Right renal cortex interstitium (tissue), 3 donors: ENCODE measurements at regions not wholly inside any gene's neighbourhood (a gene's known extent, or its start where the extent isn't known, plus 50 kb on each side); places are given as distances from the start of the nearest gene placed in this dataset.

ENCODE experiments used
- DNase-seq, 3 donors: peaks; one replicate each; pipeline ENCODE4 v3.0.0-alpha.2; 2013; ENCODE audit warnings: low read depth in 3 of 3, low spot score in 2 of 3

DNA sequence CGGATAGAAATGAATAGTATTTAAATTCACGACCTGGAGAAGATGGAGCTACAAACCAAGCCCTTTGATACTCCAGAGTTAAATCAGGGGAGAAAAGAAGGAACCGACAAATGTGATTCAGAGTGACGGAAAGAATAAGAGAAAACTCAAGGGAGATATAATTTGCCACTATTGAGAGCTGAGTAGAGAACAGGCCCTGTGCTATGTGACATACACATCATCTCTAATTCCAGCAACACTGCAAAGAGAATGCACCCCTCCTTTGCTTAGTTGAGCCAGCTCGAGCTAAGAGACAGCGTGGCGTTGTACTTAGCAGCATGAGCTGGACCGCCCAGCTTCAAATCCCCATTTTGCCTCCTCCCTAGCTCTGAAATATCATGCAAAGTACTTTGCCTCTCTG is 266.4 kb upstream of the TENM3 start:
- no peak for DNase-seq

DNA sequence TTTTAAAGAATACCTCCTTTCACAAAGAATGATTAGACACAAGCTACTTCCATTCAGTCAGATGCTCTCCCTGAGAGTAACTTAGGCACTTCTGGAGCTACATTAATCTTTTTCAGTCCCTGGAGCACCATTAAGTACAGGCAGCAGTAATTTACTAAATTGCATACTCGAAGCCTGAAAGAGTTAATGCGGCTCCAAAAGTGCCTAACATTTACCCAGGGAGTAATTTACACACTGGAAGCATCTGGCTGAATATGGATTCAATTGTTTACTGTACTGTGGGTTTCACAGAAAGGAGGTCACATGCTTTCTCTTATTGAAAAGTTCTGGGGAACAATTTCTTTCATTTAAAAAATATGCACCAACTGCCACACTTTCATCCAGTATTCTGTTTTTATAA is 260.8 kb upstream of the TENM3 start:
- no peak for DNase-seq

DNA sequence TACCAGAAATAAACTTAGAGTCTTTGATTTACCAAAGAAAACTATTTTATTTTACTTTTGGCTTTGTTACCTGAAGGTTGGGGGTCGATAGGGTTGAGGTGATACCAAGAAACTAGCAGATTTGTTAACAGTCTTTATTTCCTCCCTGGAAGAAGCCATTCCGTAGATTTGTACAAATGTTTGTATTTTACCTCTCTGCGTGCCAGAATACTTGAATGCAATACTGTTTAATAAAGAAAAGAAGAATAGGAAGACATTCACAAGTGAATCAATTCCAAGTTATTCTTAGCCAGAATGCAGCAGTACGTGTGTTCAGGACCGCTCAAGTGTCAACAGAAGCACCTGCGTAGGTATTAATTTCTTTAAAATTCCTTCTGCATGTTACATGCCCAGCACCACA is 260.3 kb upstream of the TENM3 start:
- no peak for DNase-seq

DNA sequence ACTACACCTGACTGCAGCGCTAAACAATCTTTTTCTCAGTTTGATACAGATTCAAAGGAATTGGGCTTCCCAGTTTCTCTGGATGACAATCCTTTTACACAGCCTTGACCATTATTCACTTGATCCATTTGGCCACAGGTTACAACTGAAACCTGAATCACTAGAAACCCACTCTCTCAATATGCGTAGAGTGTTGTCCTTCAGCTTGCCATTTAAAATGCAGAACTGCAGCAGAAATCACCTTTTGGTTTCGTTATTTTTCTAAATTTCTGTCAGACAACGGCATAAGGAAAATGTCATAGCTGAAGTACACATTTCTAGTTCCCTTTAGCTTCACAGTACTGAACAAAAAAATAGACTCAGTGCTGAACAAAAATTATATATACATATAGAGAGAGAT is 255.8 kb upstream of the TENM3 start:
- no peak for DNase-seq

DNA sequence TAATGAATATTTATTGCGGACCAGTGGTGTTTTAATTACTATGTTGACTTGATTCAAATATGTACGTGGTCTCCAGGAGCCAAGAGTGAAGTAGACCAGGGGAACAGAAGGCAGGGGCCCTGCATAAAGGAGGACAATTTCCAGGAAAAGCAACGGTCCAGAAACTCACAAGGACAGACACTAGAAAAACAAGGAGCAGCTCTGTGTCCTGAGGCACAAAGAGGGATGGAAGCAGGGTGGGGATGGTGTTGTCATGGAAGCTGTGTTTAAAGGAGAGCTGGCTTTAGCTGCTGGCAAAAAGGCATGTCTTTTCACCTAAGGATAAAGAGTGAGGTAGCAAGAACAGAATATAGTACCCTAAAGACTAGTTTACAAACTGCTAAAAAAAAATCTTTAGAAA is 254.1 kb upstream of the TENM3 start:
- no peak for DNase-seq

DNA sequence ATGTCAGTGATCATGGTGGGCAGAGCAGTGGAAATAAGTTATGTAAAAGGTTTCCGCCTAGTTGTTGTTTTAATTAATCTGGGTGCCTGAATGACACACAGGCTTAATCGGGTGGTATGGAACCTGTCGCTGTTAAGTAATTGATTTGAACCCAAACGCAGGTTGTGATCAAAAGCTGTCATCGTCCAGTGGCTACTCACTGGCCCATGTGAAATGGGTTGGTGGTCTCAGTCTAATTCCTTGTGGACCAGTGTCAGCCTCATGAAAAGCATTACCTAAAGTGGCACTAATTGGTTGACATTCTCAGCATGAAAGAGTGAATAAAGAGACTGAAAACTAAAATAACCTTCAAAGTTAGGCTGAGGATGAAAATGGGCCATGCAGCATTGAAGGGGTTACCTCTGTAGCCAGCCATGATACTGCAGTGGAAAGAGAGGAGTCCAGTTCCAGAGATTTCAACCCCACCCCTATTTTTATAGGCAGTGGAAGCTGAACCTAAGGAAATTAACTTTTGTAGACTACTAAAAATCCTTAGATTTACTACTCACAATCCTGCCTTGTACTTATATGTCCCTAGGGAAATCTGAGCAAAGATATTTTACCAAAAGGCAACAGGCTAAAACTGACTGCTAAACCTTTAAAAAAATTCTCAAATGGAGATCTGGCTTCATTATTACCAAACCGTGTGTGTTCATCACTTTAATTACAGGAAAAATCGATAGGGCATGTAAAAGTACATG is 251.7 kb upstream of the TENM3 start:
- DNase-seq: no peak

DNA sequence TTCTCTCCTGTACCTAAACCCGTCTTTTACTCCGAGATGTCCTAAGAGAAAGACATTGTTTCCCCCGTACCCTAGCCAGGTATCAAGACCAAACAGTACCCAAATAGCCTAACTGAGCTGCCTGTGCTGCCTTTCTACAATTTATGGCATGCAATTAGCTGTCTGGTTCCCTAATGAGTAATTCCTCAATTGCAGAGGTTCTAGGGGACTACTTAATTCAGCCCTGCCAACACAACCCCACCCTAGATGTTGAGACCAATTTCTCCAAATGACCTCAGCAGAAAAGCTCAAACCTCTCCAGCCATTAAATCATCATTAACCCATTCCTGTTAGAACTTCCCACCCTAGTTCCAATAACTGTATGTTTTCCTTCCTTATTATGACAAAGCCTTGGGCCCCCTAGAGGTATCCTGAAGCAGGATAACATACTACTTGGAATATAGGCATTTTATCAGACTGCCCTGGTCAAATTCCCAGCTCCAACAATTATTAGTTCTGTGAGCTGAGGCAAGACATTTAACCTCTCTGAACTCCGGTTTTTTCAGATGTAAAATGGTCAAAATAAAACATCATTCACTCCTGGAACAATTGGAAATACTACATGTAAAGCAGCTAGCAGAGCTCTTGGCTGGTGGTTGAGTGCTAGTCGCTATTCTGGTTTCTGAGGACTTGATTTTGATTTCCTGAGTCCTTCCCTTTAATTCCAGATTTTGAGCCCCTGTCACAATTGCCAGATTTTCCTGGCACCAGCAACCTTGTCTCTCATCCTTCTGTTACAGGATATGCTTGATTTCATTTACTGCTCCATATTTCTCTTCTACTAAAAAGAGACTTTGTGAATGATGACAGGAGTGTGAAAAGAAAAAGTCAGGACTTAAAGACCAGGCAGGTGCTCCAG is 244.6 kb upstream of the TENM3 start:
- no peak for DNase-seq

DNA sequence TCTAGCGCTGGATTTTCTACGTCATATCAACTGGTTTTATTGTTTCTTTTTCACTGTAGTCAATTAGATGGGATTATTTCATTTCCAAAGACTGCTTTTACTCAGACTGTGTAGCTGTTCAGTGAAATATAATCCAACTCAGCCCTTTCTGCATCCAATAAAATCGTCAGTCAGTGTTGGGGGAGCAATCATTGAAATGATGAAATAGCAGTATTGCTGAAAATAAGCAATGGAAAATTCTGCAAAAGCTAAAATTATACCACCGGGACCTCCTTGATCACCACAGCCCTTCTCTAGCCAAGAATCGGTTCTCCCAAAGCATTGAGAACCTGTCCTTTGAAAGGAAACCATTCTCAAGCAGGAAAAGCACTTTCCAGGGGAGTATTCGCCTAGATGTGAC is 243.1 kb upstream of the TENM3 start:
- DNase-seq: no peak

DNA sequence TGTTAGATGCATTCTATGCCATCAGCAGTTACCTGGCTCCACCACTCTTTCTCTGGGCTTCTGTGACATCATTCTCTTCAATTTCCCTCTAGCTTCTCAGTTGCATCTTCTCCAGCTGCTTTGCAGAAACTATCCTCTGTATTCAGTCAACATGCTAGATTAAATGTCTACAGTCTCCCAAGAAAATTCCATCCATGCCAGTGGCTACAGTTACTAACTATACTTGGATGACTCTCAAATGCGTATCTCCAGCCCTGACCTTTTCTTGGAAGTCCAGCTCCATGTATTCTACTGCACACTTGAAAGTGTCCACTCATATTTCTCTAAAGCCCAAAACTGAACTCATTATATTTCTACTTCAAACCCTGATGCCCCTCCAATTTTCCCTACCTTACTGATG is 232.3 kb upstream of the TENM3 start:
- no peak for DNase-seq

DNA sequence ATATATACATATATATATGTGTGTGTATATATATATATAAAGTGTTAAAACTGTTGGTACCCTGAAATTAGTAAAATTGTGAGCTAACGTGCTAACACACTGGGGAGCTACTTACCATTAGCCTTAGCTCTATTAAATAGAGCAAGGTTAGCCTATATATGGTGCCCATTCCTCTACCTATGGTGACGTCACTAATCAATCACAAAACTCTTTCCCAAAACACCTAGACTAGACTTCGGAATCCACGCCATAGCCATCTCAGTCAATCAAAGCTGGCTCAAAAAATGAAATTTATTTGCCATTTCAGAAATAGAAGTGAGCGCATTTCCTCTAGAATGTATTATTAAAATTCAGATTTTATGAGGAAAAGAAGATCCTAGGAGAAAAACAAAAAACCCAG is 229.0 kb upstream of the TENM3 start:
- no peak for DNase-seq

DNA sequence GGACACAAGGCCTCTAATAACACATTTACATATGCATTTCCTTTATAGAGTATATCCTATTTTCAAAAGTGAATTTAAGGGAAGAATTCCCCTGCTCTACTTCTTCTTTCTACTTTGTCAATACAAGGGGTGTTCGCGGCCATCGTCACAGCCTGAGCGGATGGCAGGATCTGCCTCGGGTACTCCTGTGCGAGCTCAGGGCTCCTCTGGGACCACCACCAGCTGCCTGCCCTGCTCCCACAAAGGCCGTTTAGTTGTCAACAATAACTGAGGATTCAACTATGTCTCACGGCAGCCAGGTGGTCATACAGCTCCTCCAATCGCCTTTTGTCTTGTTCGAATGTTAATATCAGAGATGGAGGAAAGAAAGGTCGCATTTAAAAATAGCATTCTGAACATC is 228.2 kb upstream of the TENM3 start:
- DNase-seq: no peak

DNA sequence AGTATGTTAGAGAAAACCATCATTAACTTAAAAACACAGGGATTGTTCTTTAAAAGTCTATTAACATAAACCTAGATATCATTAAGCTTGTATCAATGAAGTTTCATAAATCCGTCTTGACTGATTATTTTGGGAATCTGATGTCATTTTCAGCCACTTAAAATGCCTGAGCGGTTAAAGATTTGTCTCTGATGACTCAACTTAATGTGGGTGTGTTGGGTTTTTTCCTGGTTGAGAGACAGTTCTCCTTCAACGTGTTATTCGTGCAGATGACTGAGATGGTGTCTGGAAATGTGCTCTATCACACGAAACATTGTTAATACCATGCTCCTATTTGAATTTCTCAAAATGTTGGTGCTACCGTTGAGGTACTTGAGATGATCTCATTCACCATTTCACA is 227.3 kb upstream of the TENM3 start:
- DNase-seq: no peak

DNA sequence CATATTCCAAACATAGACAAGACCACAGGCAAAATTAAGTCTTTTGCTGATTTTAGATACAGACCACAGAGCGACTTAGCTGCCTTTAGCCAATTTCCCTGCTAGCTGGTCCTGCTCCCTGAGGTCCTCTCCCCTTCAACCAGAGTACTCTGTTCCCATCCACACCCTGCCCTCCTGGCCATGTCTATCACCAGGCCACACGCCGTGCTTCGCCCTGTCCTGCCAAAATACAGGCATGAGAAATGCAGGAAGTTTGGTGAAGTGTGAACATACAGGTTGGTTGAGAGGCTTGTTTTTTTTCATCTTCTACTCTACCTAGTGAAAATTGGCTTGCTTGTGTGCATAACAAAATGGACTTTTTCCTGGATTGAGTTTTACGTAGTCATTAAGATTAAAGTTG is 226.2 kb upstream of the TENM3 start:
- DNase-seq: no peak

DNA sequence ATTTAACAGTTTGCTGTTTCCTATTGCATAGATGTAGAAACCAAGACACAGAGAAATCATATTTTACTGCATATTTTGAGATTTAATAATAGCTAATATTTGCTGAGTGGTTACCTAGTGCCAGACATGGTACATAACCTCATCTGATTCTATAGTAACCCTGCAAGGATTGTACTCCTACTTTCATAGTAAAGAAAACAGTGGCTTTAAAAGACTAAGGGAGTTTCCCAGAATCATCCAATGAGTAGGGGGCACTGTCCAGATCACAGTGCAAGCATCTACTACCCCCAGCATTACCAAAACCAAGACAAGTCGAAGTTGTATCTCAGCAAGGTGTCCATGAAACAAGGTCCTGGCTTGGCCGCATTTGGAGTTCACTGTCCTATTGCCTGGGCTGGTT is 224.5 kb upstream of the TENM3 start:
- no peak for DNase-seq

DNA sequence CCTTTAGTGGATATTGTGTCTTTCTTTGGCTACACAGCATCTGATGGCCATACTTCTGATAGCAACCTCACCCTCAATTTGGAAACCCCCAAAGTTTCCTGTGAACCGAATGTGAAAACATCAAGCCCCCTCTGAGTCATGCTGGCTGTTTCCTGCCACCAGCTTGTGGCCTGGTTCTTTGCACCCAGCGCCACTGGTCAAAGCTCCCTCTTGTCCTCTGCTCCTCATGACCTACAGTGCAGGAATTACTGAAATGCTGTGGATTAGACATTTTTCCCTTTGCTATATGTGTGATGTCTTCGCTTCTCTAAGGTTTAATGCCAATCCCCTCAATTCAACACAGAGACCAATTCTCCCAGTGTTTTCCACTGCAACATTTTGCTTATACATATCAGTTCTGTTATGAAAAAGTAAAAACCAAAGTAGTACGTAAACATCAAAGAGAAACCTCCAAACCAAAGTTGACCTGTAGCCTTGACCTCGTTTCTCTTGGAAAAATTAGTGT is 224.0 kb upstream of the TENM3 start:
- DNase-seq: no peak

DNA sequence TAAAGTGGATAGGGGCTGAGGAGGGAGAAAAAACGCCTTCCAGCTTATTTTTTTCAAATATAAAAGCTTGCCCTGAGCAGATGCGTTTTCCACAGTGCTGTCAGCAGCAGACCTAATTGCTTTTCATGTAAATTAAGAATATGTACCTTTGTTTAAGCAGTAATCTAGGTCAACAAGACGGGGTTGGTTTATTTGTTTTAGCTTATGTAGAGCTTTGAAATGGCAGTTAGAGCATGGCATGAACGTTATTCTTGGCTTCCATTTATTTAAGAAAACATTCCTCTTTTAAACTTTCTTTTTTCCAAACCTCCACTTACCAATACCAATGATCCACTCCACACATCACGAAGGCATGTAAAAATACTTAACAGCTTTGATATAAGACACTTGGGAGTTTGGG is 220.3 kb upstream of the TENM3 start:
- DNase-seq: no peak

DNA sequence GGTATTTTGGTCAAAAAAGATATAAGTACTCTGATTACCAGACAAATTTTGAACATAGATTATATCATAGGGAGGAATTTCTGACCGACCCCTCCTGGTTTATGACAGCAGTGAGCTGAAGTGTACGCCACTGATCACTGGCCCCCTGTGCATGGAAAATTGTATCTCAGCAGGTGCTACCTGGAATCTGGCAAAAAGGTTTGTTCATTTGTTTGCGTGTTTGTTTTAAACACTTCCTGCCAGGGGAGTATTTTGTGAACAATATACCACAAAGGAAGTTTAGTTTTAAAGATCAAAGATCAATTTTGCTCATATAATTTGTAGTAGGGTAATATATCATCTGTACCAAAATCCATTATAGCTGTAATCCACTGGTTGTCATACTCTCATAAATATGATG is 219.7 kb upstream of the TENM3 start:
- no peak for DNase-seq

DNA sequence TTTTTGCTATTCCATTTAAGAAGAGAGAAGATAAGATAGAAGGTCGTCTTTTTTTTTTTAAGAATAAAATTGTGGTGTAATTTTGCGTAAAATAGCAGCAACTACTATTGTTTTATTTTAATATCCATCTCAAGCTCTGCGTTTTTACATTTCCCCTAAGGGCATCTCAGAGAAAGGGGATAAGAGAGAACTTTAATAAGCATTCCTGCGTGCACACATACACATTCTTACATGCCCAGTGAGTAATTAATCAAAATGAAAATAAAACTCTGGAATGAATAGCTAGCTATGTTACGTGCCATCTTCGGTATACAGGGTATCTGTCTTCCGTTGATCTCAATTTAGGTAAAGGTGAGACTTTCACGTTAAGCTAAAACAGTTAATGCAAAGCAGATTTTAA is 200.3 kb upstream of the TENM3 start:
- DNase-seq: no peak

DNA sequence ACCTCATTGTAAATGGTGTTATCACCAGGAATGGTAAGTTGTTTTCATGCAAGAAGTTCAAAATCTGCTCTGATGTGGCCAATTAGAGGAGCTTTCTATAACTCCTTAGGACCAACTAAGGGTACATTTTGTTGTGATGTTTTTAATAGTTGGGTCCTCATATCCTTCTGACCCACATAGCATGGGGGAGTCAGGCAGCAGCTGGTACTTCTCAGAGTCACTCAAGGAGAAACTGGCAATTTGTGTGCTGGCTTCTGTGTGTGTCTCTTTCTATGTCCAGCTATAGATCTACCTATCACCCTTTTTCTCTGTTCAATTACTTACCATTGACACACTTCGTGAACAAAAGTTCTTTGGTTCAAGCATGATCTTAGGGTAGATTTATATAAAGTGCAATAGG is 194.3 kb upstream of the TENM3 start:
- DNase-seq: no peak

DNA sequence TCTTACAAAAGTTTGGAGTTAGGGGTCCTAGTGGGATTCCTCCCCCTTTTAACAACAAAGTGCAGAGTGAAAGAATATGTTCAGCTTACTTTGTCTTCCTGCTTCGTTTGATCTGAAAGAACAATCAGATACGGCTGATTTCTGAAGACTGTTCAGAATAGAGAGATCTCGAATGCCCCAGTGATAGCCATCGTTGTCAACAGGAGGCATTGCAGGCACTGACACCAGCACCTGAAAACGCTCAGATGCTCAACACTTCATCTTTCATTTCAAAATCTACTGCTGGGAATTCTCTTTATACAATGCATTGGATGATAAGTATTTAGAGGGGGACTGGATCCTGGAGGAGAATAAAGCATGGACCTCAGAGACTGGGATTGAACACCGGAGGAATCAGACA is 186.3 kb upstream of the TENM3 start:
- no peak for DNase-seq

DNA sequence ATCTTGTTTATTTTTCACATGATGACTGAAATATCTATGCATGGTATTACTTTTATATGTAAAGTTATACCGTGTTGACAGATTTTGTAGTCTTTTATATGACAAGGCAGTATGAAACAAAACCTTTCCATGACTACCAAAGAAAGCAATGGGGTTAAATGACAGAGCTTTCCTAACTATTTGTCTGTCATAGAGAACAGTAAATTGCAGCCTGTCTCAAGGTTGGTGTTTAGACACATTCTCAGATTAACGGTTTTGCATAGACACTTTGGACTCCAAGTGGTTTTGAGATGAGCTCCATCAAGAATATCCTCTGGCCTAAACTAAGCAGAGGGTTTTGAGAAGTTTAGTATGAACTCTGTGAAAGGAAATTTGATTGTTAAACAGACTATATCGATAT is 180.7 kb upstream of the TENM3 start:
- no peak for DNase-seq

DNA sequence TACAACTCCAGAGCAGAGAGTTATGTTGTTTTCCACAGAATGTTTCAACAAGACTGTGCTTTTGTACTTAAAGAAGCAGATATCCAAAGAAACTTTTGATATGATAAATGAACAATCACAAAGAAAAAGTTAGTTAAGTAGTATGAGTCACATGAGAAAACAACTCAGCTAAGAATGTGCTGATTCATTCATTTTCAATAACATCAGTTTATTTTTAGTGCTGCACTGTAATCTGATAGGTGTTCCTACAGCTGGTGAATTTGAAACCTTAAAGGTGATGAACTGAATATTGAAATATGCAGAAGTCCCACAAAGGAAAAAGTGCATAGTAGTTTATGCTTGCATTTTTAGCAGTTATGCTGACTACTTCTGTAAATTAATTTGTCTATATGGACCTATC is 180.3 kb upstream of the TENM3 start:
- no peak for DNase-seq
